Esophagus muscularis mucosa (tissue), 4 donors: ENCODE measurements at regions not wholly inside any gene's neighbourhood (a gene's known extent, or its start where the extent isn't known, plus 50 kb on each side); places are given as distances from the start of the nearest gene placed in this dataset.
A peak's percentile ranks its signal among the peaks of the same experiment; 100 is the strongest.

Experiments
- DNase-seq: peaks from one replicate; pipeline ENCODE4 v3.0.0-alpha.2; 2017; ENCODE audit errors: extremely low spot score
- H3K27ac ChIP-seq, 4 donors: fragments of 200-600 bp; sonication (generic); replicated peaks in 1 of 4; 1 replicate in 3 of 4; 2 replicates in 1 of 4; pipeline ENCODE4 v1.5.1; 2016 to 2019; ENCODE audit warnings: mild to moderate bottlenecking in 1 of 4
- H3K27me3 ChIP-seq, 4 donors: fragments of 200-600 bp; sonication (generic); one replicate each; pipeline versions ENCODE4 v1.5.1 to v1.6.0; 2016 to 2019
- H3K36me3 ChIP-seq, 4 donors: fragments of 200-600 bp; sonication (generic); one replicate each; pipeline ENCODE4 v1.5.1; 2016 to 2019
- H3K4me1 ChIP-seq, 4 donors: fragments of 200-600 bp; sonication (generic); one replicate each; pipeline ENCODE4 v1.5.1; 2016 to 2019
- H3K4me3 ChIP-seq, 4 donors: fragments of 200-600 bp; sonication (generic); 1 replicate in 2 of 4; 2 replicates in 2 of 4; pipeline ENCODE4 v1.5.1; 2016 to 2019; ENCODE audit warnings: mild to moderate bottlenecking in 4 of 4, moderate library complexity in 1 of 4
- H3K9me3 ChIP-seq, 4 donors: fragments of 200-600 bp; sonication (generic); 1 replicate in 3 of 4; 2 replicates in 1 of 4; pipeline ENCODE4 v1.5.1; 2016 to 2019
- CTCF ChIP-seq, 3 experiments: fragments of 200-600 bp in 2 of 3; fragments of 450-650 bp in 1 of 3; sonication (generic) in 2 of 3; IDR thresholded peaks; one replicate each; pipeline ENCODE4 v1.5.1; 2017 to 2019; ENCODE audit warnings: antibody characterized with exemption in 3 of 3, mild to moderate bottlenecking in 2 of 3, moderate library complexity in 1 of 3
- EP300 ChIP-seq: sonication (generic); formaldehyde crosslinking; IDR thresholded peaks from one replicate; pipeline ENCODE4 v1.6.1; 2017; ENCODE audit warnings: antibody characterized with exemption
- POLR2A ChIP-seq: fragments of 450-650 bp; IDR thresholded peaks from one replicate; pipeline ENCODE4 v1.6.1; 2017; ENCODE audit warnings: antibody characterized with exemption, moderate library complexity, mild to moderate bottlenecking, low read depth
- POLR2AphosphoS5 ChIP-seq, 2 donors: sonication (generic); formaldehyde crosslinking; IDR thresholded peaks; one replicate each; pipeline ENCODE4 v1.6.1; 2017; ENCODE audit warnings: antibody characterized with exemption in 2 of 2
- WGBS: methylation state at CpG from one replicate; pipeline ENCODE4 v1.1.5; 2018; 5-methylcytosine and 5-hydroxymethylcytosine counted together
- intact Hi-C: fragments of 100-400 bp; cut with DNase I; formaldehyde crosslinking; loops from one replicate; pipeline ENCODE4 v1.15.1; 2023

- no peak for TF ChIP-seq POLR2AphosphoS5 (IDR thresholded peaks at IDR 0.05)
- no peak for TF ChIP-seq CTCF (IDR thresholded peaks at IDR 0.05)
- no peak for TF ChIP-seq POLR2A
- no peak for TF ChIP-seq EP300
- Histone ChIP-seq H3K4me3 (no peak overlapping the region), H3K4me1 (no peaks in the 10 kb centered on the region), H3K27me3 (peaks cover 0 to 28% (median 0%) of the 10 kb centered on the region in 4 donors), H3K36me3 (no peaks in the 10 kb centered on the region), H3K9me3 (peaks cover 0 to 9% (median 5%) of the 10 kb centered on the region in 4 donors), H3K27ac (no peak overlapping the region)
- intact Hi-C loops = no loop called here
- WGBS = 82% methylated on average over 5 of the region's 5 CpGs
- DNase-seq = no peak
Measured at GRCh38 chr18:78565240-78565639, 414.4 kb upstream of the SALL3 start.

GRCh38 chr18:78566065-78566464 lies 413.6 kb upstream of the SALL3 start:
- Histone ChIP-seq H3K4me3 (no peak overlapping the region), H3K36me3 (no peaks in the 10 kb centered on the region), H3K9me3 (peaks cover 0 to 9% (median 5%) of the 10 kb centered on the region in 4 donors), H3K27me3 (peaks cover 0 to 28% (median 0%) of the 10 kb centered on the region in 4 donors), H3K27ac (no peak overlapping the region), H3K4me1 (no peaks in the 10 kb centered on the region)
- intact Hi-C loops = no loop called here
- TF ChIP-seq POLR2AphosphoS5 (IDR thresholded peaks at IDR 0.05) (no peak), EP300 (no peak), CTCF (IDR thresholded peaks at IDR 0.05) (no peak), POLR2A (no peak)
- 50% methylated on average over 1 of the region's 1 CpG for WGBS
- DNase-seq = no peak

- Histone ChIP-seq H3K9me3 (peaks cover 0 to 9% (median 5%) of the 10 kb centered on the region in 4 donors), H3K4me3 (no peak overlapping the region), H3K27ac (no peak overlapping the region), H3K36me3 (no peaks in the 10 kb centered on the region), H3K4me1 (no peaks in the 10 kb centered on the region), H3K27me3 (peaks cover 0 to 28% (median 0%) of the 10 kb centered on the region in 4 donors)
- 93% methylated on average over 7 of the region's 8 CpGs for WGBS
- TF ChIP-seq EP300 = no peak
- TF ChIP-seq CTCF (IDR thresholded peaks at IDR 0.05) = no peak
- TF ChIP-seq POLR2A = no peak
- no peak for TF ChIP-seq POLR2AphosphoS5 (IDR thresholded peaks at IDR 0.05)
- DNase-seq = no peak
- intact Hi-C loops = no loop called here
Measured at GRCh38 chr18:78566720-78567119, 412.9 kb upstream of the SALL3 start.

GRCh38 chr18:78571063-78571785 lies 408.4 kb upstream of the SALL3 start:
- H3K36me3 ChIP-seq = no peaks in the 10 kb centered on the region
- no peaks in the 10 kb centered on the region for H3K4me1 ChIP-seq
- H3K9me3 ChIP-seq = peaks cover 0 to 32% (median 23%) of the 10 kb centered on the region in 4 donors
- intact Hi-C loops = no loop called here
- H3K4me3 ChIP-seq = no peak overlapping the region
- DNase-seq = peak; percentile 77
- H3K27me3 ChIP-seq = no peaks in the 10 kb centered on the region
- 95% methylated on average over 13 of the region's 13 CpGs for WGBS
- H3K27ac ChIP-seq = no peak overlapping the region
- TF ChIP-seq CTCF (IDR thresholded peaks at IDR 0.05) (no peak), POLR2AphosphoS5 (IDR thresholded peaks at IDR 0.05) (no peak), EP300 (no peak), POLR2A (no peak)
